OCI-LY1 (cell line): ENCODE measurements at regions not wholly inside any gene's neighbourhood (a gene's known extent, or its start where the extent isn't known, plus 50 kb on each side); places are given as distances from the start of the nearest gene placed in this dataset.

ENCODE experiments used
- H2AFZ ChIP-seq: fragments of 200-600 bp; sonication (generic), shearing (Covaris generic); 2 replicates; pipeline ENCODE4 v1.6.0; 2014; ENCODE audit warnings: antibody characterized with exemption, mild to moderate bottlenecking, low read length
- H3F3A ChIP-seq: fragments of 200-600 bp; sonication (generic), shearing (Covaris generic); 2 replicates; pipeline ENCODE4 v1.6.0; 2014; ENCODE audit warnings: mild to moderate bottlenecking, antibody characterized with exemption, low read length, moderate library complexity; ENCODE audit not compliant: insufficient read depth
- H3K27ac ChIP-seq: fragments of 200-600 bp; sonication (generic); 2 replicates; pipeline ENCODE4 v1.5.1; 2014; ENCODE audit warnings: low read length, mixed run types, mild to moderate bottlenecking, low read depth; ENCODE audit not compliant: poor library complexity, severe bottlenecking
- H3K27me3 ChIP-seq: fragments of 200-600 bp; sonication (generic); 2 replicates; pipeline ENCODE4 v1.6.0; 2014; ENCODE audit warnings: antibody characterized with exemption, mild to moderate bottlenecking, low read length, moderate library complexity; ENCODE audit not compliant: insufficient read depth
- H3K36me3 ChIP-seq: fragments of 200-600 bp; sonication (generic); 2 replicates; pipeline ENCODE4 v1.6.1; 2014; ENCODE audit warnings: mild to moderate bottlenecking, antibody characterized with exemption, low read length, moderate library complexity, mixed read lengths; ENCODE audit not compliant: insufficient read depth
- H3K4me1 ChIP-seq: fragments of 200-600 bp; sonication (generic); 2 replicates; pipeline ENCODE4 v1.5.1; 2014; ENCODE audit warnings: mild to moderate bottlenecking, low read length, moderate library complexity; ENCODE audit not compliant: insufficient read depth, severe bottlenecking
- H3K4me2 ChIP-seq: fragments of 200-600 bp; sonication (generic), shearing (Covaris generic); 2 replicates; pipeline ENCODE4 v1.6.1; 2014; ENCODE audit warnings: low read length
- H3K4me3 ChIP-seq: fragments of 200-600 bp; sonication (generic); 2 replicates; pipeline ENCODE4 v1.5.1; 2014; ENCODE audit warnings: low read length, low read depth, mild to moderate bottlenecking, mixed read lengths; ENCODE audit not compliant: poor library complexity, severe bottlenecking
- H3K79me2 ChIP-seq: fragments of 200-600 bp; shearing (Covaris generic); 2 replicates; pipeline ENCODE4 v1.6.1; 2016; ENCODE audit warnings: mixed run types, low read length, mixed read lengths; ENCODE audit not compliant: insufficient read depth
- H3K9ac ChIP-seq: fragments of 200-600 bp; sonication (generic), shearing (Covaris generic); 2 replicates; pipeline ENCODE4 v1.6.1; 2014; ENCODE audit warnings: mild to moderate bottlenecking, low read length, mixed read lengths
- H3K9me2 ChIP-seq: fragments of 200-600 bp; sonication (generic), shearing (Covaris generic); 2 replicates; pipeline ENCODE4 v1.6.1; 2014; ENCODE audit warnings: low read depth, mild to moderate bottlenecking, low read length, mixed read lengths
- H3K9me3 ChIP-seq: fragments of 200-600 bp; shearing (Covaris generic); 2 replicates; pipeline ENCODE4 v1.6.1; 2014; ENCODE audit warnings: low read length, mixed read lengths
- H4K20me1 ChIP-seq: fragments of 200-600 bp; sonication (generic), shearing (Covaris generic); 2 replicates; pipeline ENCODE4 v1.6.0; 2016; ENCODE audit warnings: mild to moderate bottlenecking, low read length; ENCODE audit not compliant: insufficient read depth
- EZH2 ChIP-seq: fragments of 200-600 bp; sonication (generic), shearing (Covaris generic); IDR thresholded peaks from 2 replicates; pipeline ENCODE4 v1.8.0; 2017; ENCODE audit warnings: borderline replicate concordance, mixed run types, mild to moderate bottlenecking, antibody characterized with exemption, low read length, moderate library complexity, mixed read lengths
- TF ChIP-seq, protein P1 (sequence below): fragments of 200-600 bp; sonication (generic), shearing (Covaris generic); IDR thresholded peaks from 2 replicates; pipeline ENCODE4 v1.5.1; 2017; ENCODE audit warnings: mild to moderate bottlenecking, antibody characterized with exemption, low read length, moderate library complexity, mixed read lengths

DNA sequence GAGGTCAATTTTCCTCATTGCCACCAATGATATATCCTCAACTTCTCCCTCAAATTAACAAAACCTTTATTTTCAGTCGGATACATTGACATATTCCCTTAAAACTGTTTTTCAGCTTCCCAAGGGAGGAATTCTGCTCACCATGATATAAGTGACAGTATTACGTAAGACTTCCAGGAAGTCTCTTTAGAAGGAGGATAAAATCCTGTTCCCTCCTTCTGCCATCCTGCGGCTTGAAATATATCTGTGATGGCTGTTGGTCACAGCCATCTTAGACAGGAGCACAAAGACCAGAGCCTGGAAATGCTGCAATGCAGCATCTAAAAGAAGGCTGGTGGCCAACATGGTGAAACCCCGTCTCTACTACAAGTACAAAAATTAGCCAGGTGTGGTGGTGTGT lies 270.4 kb downstream of the GPATCH2 start:
- Histone ChIP-seq H4K20me1 (no peaks in the 10 kb centered on the region), H3K36me3 (no peaks in the 10 kb centered on the region), H3K4me3 (no peak overlapping the region), H3K9me2 (no peaks in the 10 kb centered on the region), H3K4me1 (no peaks in the 10 kb centered on the region), H2AFZ (no peak overlapping the region), H3F3A (no peaks in the 10 kb centered on the region), H3K27me3 (no peaks in the 10 kb centered on the region; the same call in 1 of the 2 replicates), H3K9ac (no peak overlapping the region), H3K79me2 (no peaks in the 10 kb centered on the region), H3K27ac (no peak overlapping the region), H3K4me2 (no peak overlapping the region), H3K9me3 (no peaks in the 10 kb centered on the region)
- no peak for TF ChIP-seq EZH2
- TF ChIP-seq, protein P1, sequence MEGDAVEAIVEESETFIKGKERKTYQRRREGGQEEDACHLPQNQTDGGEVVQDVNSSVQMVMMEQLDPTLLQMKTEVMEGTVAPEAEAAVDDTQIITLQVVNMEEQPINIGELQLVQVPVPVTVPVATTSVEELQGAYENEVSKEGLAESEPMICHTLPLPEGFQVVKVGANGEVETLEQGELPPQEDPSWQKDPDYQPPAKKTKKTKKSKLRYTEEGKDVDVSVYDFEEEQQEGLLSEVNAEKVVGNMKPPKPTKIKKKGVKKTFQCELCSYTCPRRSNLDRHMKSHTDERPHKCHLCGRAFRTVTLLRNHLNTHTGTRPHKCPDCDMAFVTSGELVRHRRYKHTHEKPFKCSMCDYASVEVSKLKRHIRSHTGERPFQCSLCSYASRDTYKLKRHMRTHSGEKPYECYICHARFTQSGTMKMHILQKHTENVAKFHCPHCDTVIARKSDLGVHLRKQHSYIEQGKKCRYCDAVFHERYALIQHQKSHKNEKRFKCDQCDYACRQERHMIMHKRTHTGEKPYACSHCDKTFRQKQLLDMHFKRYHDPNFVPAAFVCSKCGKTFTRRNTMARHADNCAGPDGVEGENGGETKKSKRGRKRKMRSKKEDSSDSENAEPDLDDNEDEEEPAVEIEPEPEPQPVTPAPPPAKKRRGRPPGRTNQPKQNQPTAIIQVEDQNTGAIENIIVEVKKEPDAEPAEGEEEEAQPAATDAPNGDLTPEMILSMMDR, result no peak

GRCh38 chr1:217354895-217355294 lies 276.0 kb downstream of the GPATCH2 start:
- TF ChIP-seq, protein P1, result no peak
- TF ChIP-seq EZH2, result no peak
- no peaks in the 10 kb centered on the region for H3K9me3 ChIP-seq

GRCh38 chr1:217348960-217349664 lies 281.8 kb downstream of the GPATCH2 start:
- no peaks in the 10 kb centered on the region for H3K4me1 ChIP-seq
- no peak overlapping the region for H3K4me3 ChIP-seq
- no peaks in the 10 kb centered on the region for H3K27me3 ChIP-seq
- no peaks in the 10 kb centered on the region for H4K20me1 ChIP-seq
- no peaks in the 10 kb centered on the region for H3K9me2 ChIP-seq
- TF ChIP-seq EZH2, result no peak
- TF ChIP-seq, protein P1, result no peak
- H3K9ac ChIP-seq, result no peak overlapping the region
- H3K36me3 ChIP-seq, result no peaks in the 10 kb centered on the region
- no peaks in the 10 kb centered on the region for H3K9me3 ChIP-seq
- H3K27ac ChIP-seq, result no peak overlapping the region
- no peaks in the 10 kb centered on the region for H3F3A ChIP-seq
- no peak overlapping the region for H3K4me2 ChIP-seq
- H2AFZ ChIP-seq, result no peak overlapping the region
- no peaks in the 10 kb centered on the region for H3K79me2 ChIP-seq

More at GRCh38 chr1:217354895-217355294, 276.0 kb downstream of the GPATCH2 start:
- Histone ChIP-seq H3K4me1 (no peaks in the 10 kb centered on the region), H3K4me3 (no peak overlapping the region), H3F3A (no peaks in the 10 kb centered on the region), H3K36me3 (no peaks in the 10 kb centered on the region), H2AFZ (no peak overlapping the region), H3K9me2 (no peaks in the 10 kb centered on the region), H3K9ac (no peak overlapping the region), H4K20me1 (no peaks in the 10 kb centered on the region), H3K27me3 (no peaks in the 10 kb centered on the region; the same call in 1 of the 2 replicates), H3K27ac (no peak overlapping the region), H3K4me2 (no peak overlapping the region), H3K79me2 (no peaks in the 10 kb centered on the region)
